Endodermal cell (in vitro differentiated cells): ENCODE measurements at regions not wholly inside any gene's neighbourhood (a gene's known extent, or its start where the extent isn't known, plus 50 kb on each side); places are given as distances from the start of the nearest gene placed in this dataset.

Experiments
- DNase-seq: peaks from one replicate; pipeline ENCODE4 v3.0.0-alpha.2; 2017
- H3K27ac ChIP-seq: 2 replicates; pipeline ENCODE4 v1.5.1; 2013; ENCODE audit warnings: mild to moderate bottlenecking, low read depth, low read length, moderate library complexity
- H3K27me3 ChIP-seq: 2 replicates; pipeline ENCODE4 v1.6.1; 2013; ENCODE audit warnings: mild to moderate bottlenecking, low read length, moderate library complexity; ENCODE audit not compliant: insufficient read depth, control insufficient read depth, poor library complexity, severe bottlenecking
- H3K36me3 ChIP-seq: 2 replicates; pipeline ENCODE4 v1.7.0; 2013; ENCODE audit warnings: mild to moderate bottlenecking, low read length, moderate library complexity; ENCODE audit not compliant: control insufficient read depth, insufficient read depth
- H3K4me1 ChIP-seq: one replicate; pipeline ENCODE4 v1.7.0; 2013; ENCODE audit warnings: low read length; ENCODE audit not compliant: control insufficient read depth, insufficient read depth
- H3K4me3 ChIP-seq: 2 replicates; pipeline ENCODE4 v1.5.1; 2013; ENCODE audit warnings: mild to moderate bottlenecking, low read length, moderate library complexity
- H3K9ac ChIP-seq: 2 replicates; pipeline ENCODE4 v1.6.1; 2013; ENCODE audit warnings: mild to moderate bottlenecking, low read length, moderate library complexity; ENCODE audit not compliant: poor library complexity, severe bottlenecking; ENCODE audit errors: extremely low read depth
- H3K9me3 ChIP-seq: 2 replicates; pipeline ENCODE4 v1.6.1; 2013; ENCODE audit warnings: mild to moderate bottlenecking, low read length, moderate library complexity; ENCODE audit not compliant: control insufficient read depth
- H3K27ac Mint-ChIP-seq: 2 replicates; pipeline ENCODE4 v1.8.0; 2020; ENCODE audit warnings: mixed read lengths
- H3K27me3 Mint-ChIP-seq: 2 replicates; pipeline ENCODE4 v1.8.0; 2021; ENCODE audit warnings: mild to moderate bottlenecking, mixed read lengths; ENCODE audit not compliant: insufficient read depth
- H3K36me3 Mint-ChIP-seq: 2 replicates; pipeline ENCODE4 v1.8.0; 2020; ENCODE audit warnings: low read depth, mixed read lengths
- H3K4me1 Mint-ChIP-seq: 2 replicates; pipeline ENCODE4 v1.8.0; 2020; ENCODE audit warnings: mixed read lengths
- H3K4me3 Mint-ChIP-seq: 2 replicates; pipeline ENCODE4 v1.8.0; 2020; ENCODE audit warnings: mild to moderate bottlenecking, moderate library complexity, mixed read lengths
- H3K9me3 Mint-ChIP-seq: 2 replicates; pipeline ENCODE4 v1.8.0; 2020; ENCODE audit warnings: mild to moderate bottlenecking, mixed read lengths
- WGBS, 2 experiments: methylation state at CpG; one replicate each; pipeline versions ENCODE4 v1.1.5 to v1.1.7; 2013; ENCODE audit warnings: missing lambda C conversion rate in 2 of 2, mixed read lengths in 1 of 2; ENCODE audit not compliant: insufficient coverage in 1 of 2, insufficient read length in 1 of 2; 5-methylcytosine and 5-hydroxymethylcytosine counted together
- TF ChIP-seq, protein P1 (sequence below): fragments of 200-600 bp; sonication (generic); conservative IDR thresholded peaks from 2 replicates; pipeline ENCODE4 v1.5.0; 2021; ENCODE audit warnings: antibody characterized with exemption, mild to moderate bottlenecking

DNA sequence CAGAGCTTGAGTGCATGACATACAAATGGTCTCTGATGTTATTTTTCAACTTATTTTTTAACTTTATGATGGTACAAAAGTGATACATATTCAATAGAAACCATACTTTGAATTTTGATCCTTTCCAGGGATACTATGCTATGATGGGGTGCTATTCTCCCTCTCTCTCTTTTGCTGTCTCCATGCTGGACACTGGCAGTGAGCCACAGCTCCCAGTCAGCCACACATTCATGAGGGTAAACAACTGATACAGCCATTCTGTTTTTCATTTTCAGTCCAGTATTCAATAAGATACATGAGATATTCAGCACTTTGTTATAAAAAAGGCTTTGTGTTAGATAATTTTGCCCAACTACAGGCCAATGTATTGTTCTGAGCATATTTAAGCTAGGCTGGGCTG is 859.3 kb upstream of the KLHL29 start:
- H3K36me3 ChIP-seq = peaks cover 12% of the 10 kb centered on the region
- peaks cover 18% of the 10 kb centered on the region for H3K4me1 Mint-ChIP-seq
- H3K9ac ChIP-seq = no peak overlapping the region
- peaks cover 10% of the 10 kb centered on the region for H3K4me1 ChIP-seq
- H3K27me3 ChIP-seq = no peaks in the 10 kb centered on the region
- DNase-seq = no peak
- H3K27me3 Mint-ChIP-seq = no peaks in the 10 kb centered on the region
- H3K36me3 Mint-ChIP-seq = peaks cover 33% of the 10 kb centered on the region
- H3K27ac Mint-ChIP-seq = no peak overlapping the region
- no peak overlapping the region for H3K4me3 Mint-ChIP-seq
- H3K27ac ChIP-seq = no peak overlapping the region
- no peak overlapping the region for H3K4me3 ChIP-seq
- H3K9me3 ChIP-seq = peaks cover 63% of the 10 kb centered on the region
- peaks cover 42% of the 10 kb centered on the region for H3K9me3 Mint-ChIP-seq
- TF ChIP-seq, protein P1, sequence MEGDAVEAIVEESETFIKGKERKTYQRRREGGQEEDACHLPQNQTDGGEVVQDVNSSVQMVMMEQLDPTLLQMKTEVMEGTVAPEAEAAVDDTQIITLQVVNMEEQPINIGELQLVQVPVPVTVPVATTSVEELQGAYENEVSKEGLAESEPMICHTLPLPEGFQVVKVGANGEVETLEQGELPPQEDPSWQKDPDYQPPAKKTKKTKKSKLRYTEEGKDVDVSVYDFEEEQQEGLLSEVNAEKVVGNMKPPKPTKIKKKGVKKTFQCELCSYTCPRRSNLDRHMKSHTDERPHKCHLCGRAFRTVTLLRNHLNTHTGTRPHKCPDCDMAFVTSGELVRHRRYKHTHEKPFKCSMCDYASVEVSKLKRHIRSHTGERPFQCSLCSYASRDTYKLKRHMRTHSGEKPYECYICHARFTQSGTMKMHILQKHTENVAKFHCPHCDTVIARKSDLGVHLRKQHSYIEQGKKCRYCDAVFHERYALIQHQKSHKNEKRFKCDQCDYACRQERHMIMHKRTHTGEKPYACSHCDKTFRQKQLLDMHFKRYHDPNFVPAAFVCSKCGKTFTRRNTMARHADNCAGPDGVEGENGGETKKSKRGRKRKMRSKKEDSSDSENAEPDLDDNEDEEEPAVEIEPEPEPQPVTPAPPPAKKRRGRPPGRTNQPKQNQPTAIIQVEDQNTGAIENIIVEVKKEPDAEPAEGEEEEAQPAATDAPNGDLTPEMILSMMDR = no peak

DNA sequence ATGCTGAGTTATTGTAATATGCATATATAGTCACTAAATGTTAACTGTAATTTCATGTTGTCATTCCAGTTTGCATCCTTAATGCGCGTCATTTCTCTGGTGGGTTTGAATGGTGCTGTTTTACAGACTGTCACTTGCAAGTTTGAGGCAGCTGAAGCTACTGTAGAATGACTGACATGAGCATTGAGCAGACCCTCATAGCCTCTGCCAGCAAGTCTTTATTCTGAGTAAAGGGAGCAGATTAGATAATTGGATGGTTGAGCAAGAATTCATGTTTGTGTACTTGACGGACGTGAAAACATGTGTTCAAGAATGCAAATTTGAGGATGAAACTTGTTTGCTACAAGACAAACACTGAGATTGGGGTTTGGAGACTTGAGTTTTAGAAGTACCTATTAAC is 854.8 kb upstream of the KLHL29 start:
- Mint-ChIP-seq H3K4me1 (peaks cover 10% of the 10 kb centered on the region), H3K27me3 (no peaks in the 10 kb centered on the region), H3K27ac (no peak overlapping the region), H3K9me3 (peaks cover 25% of the 10 kb centered on the region), H3K36me3 (peaks cover 24% of the 10 kb centered on the region), H3K4me3 (no peak overlapping the region)
- no peaks in the 10 kb centered on the region for H3K27me3 ChIP-seq
- peaks cover 6% of the 10 kb centered on the region for H3K4me1 ChIP-seq
- peak overlapping the region; percentile 14 for H3K4me3 ChIP-seq
- 90 to 96% methylated on average over 2 to 4 of the region's 4 CpGs for WGBS, 2 experiments
- no peak for DNase-seq
- H3K27ac ChIP-seq = no peak overlapping the region
- H3K9ac ChIP-seq = no peak overlapping the region
- peaks cover 54% of the 10 kb centered on the region for H3K9me3 ChIP-seq
- TF ChIP-seq, protein P1 = no peak
- peaks cover 12% of the 10 kb centered on the region for H3K36me3 ChIP-seq

DNA sequence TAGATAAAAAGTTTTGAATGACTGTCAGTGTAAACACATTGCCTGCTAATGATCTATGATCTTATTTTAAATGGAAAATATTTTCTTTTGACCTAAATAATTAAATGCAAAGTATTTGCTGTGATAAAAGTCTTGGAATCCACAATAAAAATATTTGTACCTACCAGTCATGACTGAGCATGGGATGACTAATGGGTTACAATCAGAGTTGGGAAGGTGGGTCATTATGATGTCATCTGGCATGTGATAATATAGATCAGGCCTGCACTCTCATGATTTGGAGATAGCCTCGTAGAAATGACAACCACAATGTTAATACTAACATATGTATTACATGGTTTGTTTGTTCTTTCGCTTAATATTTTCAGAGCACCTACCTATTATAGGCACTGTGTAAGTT is 848.8 kb upstream of the KLHL29 start:
- no peaks in the 10 kb centered on the region for H3K27me3 ChIP-seq
- peaks cover 6% of the 10 kb centered on the region for H3K4me1 ChIP-seq
- no peaks in the 10 kb centered on the region for H3K36me3 ChIP-seq
- no peak overlapping the region for H3K4me3 ChIP-seq
- 100% methylated on average over 1 of the region's 2 CpGs; no CpG with 5 or more reads in 1 of the 2 experiments for WGBS, 2 experiments
- Mint-ChIP-seq H3K27ac (no peak overlapping the region), H3K4me1 (peaks cover 10% of the 10 kb centered on the region), H3K36me3 (peaks cover 12% of the 10 kb centered on the region), H3K4me3 (no peak overlapping the region), H3K27me3 (no peaks in the 10 kb centered on the region), H3K9me3 (peaks cover 12% of the 10 kb centered on the region)
- H3K27ac ChIP-seq = no peak overlapping the region
- no peak overlapping the region for H3K9ac ChIP-seq
- TF ChIP-seq, protein P1 = no peak
- H3K9me3 ChIP-seq = peaks cover 13% of the 10 kb centered on the region
- DNase-seq = no peak
